Activated T-cell treated with anti-CD3 and anti-CD28 coated beads, Interleukin-2, amount 50 U/mL, for 4 hours (primary cell): ENCODE measurements at regions not wholly inside any gene's neighbourhood (a gene's known extent, or its start where the extent isn't known, plus 50 kb on each side); places are given as distances from the start of the nearest gene placed in this dataset.
"Not testable (repeated sequence)": the region's sequence is repeated elsewhere in the genome, so short reads cannot be mapped to it uniquely, and the experiment has no call there.

ENCODE experiments used
- ATAC-seq, 2 donors: fragments of 200-7000 bp; cut with Tn5 transposase; one replicate each; pipeline ENCODE4 v1.10.0; 2021
- DNase-seq: peaks from one replicate; pipeline ENCODE4 v3.0.0-alpha.2; 2020
- H3K27me3 Mint-ChIP-seq: one replicate; pipeline ENCODE4 v1.8.0; 2021; ENCODE audit warnings: low read depth, mixed read lengths
- H3K36me3 Mint-ChIP-seq: one replicate; pipeline ENCODE4 v1.8.0; 2022; ENCODE audit warnings: mixed read lengths; ENCODE audit not compliant: insufficient read depth
- H3K4me1 Mint-ChIP-seq: one replicate; pipeline ENCODE4 v1.8.0; 2021; ENCODE audit warnings: low read depth, mixed read lengths
- H3K4me3 Mint-ChIP-seq: one replicate; pipeline ENCODE4 v1.8.0; 2021; ENCODE audit warnings: mild to moderate bottlenecking, moderate library complexity, mixed read lengths
- H3K9me3 Mint-ChIP-seq: one replicate; pipeline ENCODE4 v1.8.0; 2021; ENCODE audit warnings: mixed read lengths

GRCh38 chr3:166877971-166878370, 502.1 kb downstream of the ZBBX start:
- Mint-ChIP-seq H3K27me3 (no peaks in the 10 kb centered on the region), H3K9me3 (no peaks in the 10 kb centered on the region), H3K4me1 (no peaks in the 10 kb centered on the region), H3K36me3 (no peaks in the 10 kb centered on the region), H3K4me3 (no peak overlapping the region)
- ATAC-seq (no peak), DNase-seq (no peak)

- DNase-seq (no peak), ATAC-seq (no peak)
- Mint-ChIP-seq H3K27me3 (no peaks in the 10 kb centered on the region), H3K36me3 (no peaks in the 10 kb centered on the region), H3K9me3 (no peaks in the 10 kb centered on the region), H3K4me3 (no peak overlapping the region), H3K4me1 (no peaks in the 10 kb centered on the region)
Observed at GRCh38 chr3:166864473-166865467, 515.3 kb downstream of the ZBBX start.

- no peak for ATAC-seq
- no peak for DNase-seq
- no peaks in the 10 kb centered on the region for H3K4me1 Mint-ChIP-seq
- no peak overlapping the region for H3K4me3 Mint-ChIP-seq
- no peaks in the 10 kb centered on the region for H3K36me3 Mint-ChIP-seq
- H3K9me3 Mint-ChIP-seq, result no peaks in the 10 kb centered on the region
- no peaks in the 10 kb centered on the region for H3K27me3 Mint-ChIP-seq
Observed at GRCh38 chr3:166860217-166860616, 519.9 kb downstream of the ZBBX start.

- ATAC-seq (no peak), DNase-seq (no peak)
- no peak overlapping the region for H3K4me3 Mint-ChIP-seq
- no peaks in the 10 kb centered on the region for H3K36me3 Mint-ChIP-seq
- peaks cover 10% of the 10 kb centered on the region for H3K9me3 Mint-ChIP-seq
- no peaks in the 10 kb centered on the region for H3K4me1 Mint-ChIP-seq
- H3K27me3 Mint-ChIP-seq, result no peaks in the 10 kb centered on the region
Observed at GRCh38 chr3:166844329-166844728, 535.8 kb downstream of the ZBBX start.

- not testable (repeated sequence) for H3K36me3 Mint-ChIP-seq, H3K4me3 Mint-ChIP-seq, H3K4me1 Mint-ChIP-seq, DNase-seq, H3K9me3 Mint-ChIP-seq, ATAC-seq, H3K27me3 Mint-ChIP-seq
Observed at GRCh38 chr3:166842784-166843183, 537.3 kb downstream of the ZBBX start.

GRCh38 chr3:166837535-166837934, 542.6 kb downstream of the ZBBX start:
- DNase-seq (no peak), ATAC-seq (no peak)
- no peak overlapping the region for H3K4me3 Mint-ChIP-seq
- H3K9me3 Mint-ChIP-seq, result peaks cover 9% of the 10 kb centered on the region
- no peaks in the 10 kb centered on the region for H3K36me3 Mint-ChIP-seq
- H3K4me1 Mint-ChIP-seq, result no peaks in the 10 kb centered on the region
- no peaks in the 10 kb centered on the region for H3K27me3 Mint-ChIP-seq

- no peak for ATAC-seq
- peaks cover 9% of the 10 kb centered on the region for H3K9me3 Mint-ChIP-seq
- no peak overlapping the region for H3K4me3 Mint-ChIP-seq
- no peaks in the 10 kb centered on the region for H3K36me3 Mint-ChIP-seq
- DNase-seq, result no peak
- no peaks in the 10 kb centered on the region for H3K4me1 Mint-ChIP-seq
- H3K27me3 Mint-ChIP-seq, result no peaks in the 10 kb centered on the region
Observed at GRCh38 chr3:166836836-166837235, 543.3 kb downstream of the ZBBX start.

GRCh38 chr3:166829896-166830295, 550.2 kb downstream of the ZBBX start:
- Mint-ChIP-seq H3K4me1 (no peaks in the 10 kb centered on the region), H3K4me3 (no peak overlapping the region)

GRCh38 chr3:166818464-166818863, 561.6 kb downstream of the ZBBX start:
- Mint-ChIP-seq H3K9me3 (peaks cover 14% of the 10 kb centered on the region), H3K4me1 (no peaks in the 10 kb centered on the region), H3K27me3 (no peaks in the 10 kb centered on the region), H3K4me3 (no peak overlapping the region), H3K36me3 (no peaks in the 10 kb centered on the region)
- no peak for ATAC-seq
- DNase-seq, result no peak

More at GRCh38 chr3:166829896-166830295, 550.2 kb downstream of the ZBBX start:
- Mint-ChIP-seq H3K27me3 (no peaks in the 10 kb centered on the region), H3K36me3 (no peaks in the 10 kb centered on the region), H3K9me3 (peaks cover 7% of the 10 kb centered on the region)
- no peak for ATAC-seq
- DNase-seq, result no peak

GRCh38 chr3:166817269-166817668, 562.8 kb downstream of the ZBBX start:
- H3K9me3 Mint-ChIP-seq, result peaks cover 19% of the 10 kb centered on the region
- H3K27me3 Mint-ChIP-seq, DNase-seq, H3K4me1 Mint-ChIP-seq, H3K36me3 Mint-ChIP-seq, H3K4me3 Mint-ChIP-seq, ATAC-seq: not testable (repeated sequence)

- Mint-ChIP-seq H3K27me3 (no peaks in the 10 kb centered on the region), H3K36me3 (no peaks in the 10 kb centered on the region), H3K9me3 (peaks cover 41% of the 10 kb centered on the region), H3K4me1 (no peaks in the 10 kb centered on the region), H3K4me3 (no peak overlapping the region)
- no peak for ATAC-seq
- no peak for DNase-seq
Observed at GRCh38 chr3:166810741-166811445, 569.2 kb downstream of the ZBBX start.

- ATAC-seq, result no peak
- Mint-ChIP-seq H3K9me3 (peaks cover 35% of the 10 kb centered on the region), H3K4me1 (no peaks in the 10 kb centered on the region), H3K36me3 (no peaks in the 10 kb centered on the region), H3K4me3 (no peak overlapping the region), H3K27me3 (no peaks in the 10 kb centered on the region)
- DNase-seq, result no peak
Observed at GRCh38 chr3:166809520-166809919, 570.6 kb downstream of the ZBBX start.

GRCh38 chr3:166788936-166789335, 591.2 kb downstream of the ZBBX start:
- Mint-ChIP-seq H3K4me1 (no peaks in the 10 kb centered on the region), H3K36me3 (no peaks in the 10 kb centered on the region), H3K4me3 (no peak overlapping the region), H3K9me3 (peaks cover 11% of the 10 kb centered on the region), H3K27me3 (no peaks in the 10 kb centered on the region)
- DNase-seq (no peak), ATAC-seq (no peak)

- Mint-ChIP-seq H3K36me3 (no peaks in the 10 kb centered on the region), H3K4me3 (no peak overlapping the region), H3K27me3 (no peaks in the 10 kb centered on the region), H3K9me3 (peaks cover 17% of the 10 kb centered on the region), H3K4me1 (no peaks in the 10 kb centered on the region)
- no peak for ATAC-seq
- no peak for DNase-seq
Observed at GRCh38 chr3:166785876-166786275, 594.2 kb downstream of the ZBBX start.

- no peaks in the 10 kb centered on the region for H3K27me3 Mint-ChIP-seq
- H3K4me3 Mint-ChIP-seq, result no peak overlapping the region
- no peaks in the 10 kb centered on the region for H3K4me1 Mint-ChIP-seq
- no peaks in the 10 kb centered on the region for H3K36me3 Mint-ChIP-seq
- no peak for ATAC-seq
- H3K9me3 Mint-ChIP-seq, result peaks cover 16% of the 10 kb centered on the region
- no peak for DNase-seq
Observed at GRCh38 chr3:166783206-166783605, 596.9 kb downstream of the ZBBX start.
